Parathyroid adenoma (tissue), 2 donors: ENCODE measurements at regions not wholly inside any gene's neighbourhood (a gene's known extent, or its start where the extent isn't known, plus 50 kb on each side); places are given as distances from the start of the nearest gene placed in this dataset.
"Not testable (repeated sequence)": the region's sequence is repeated elsewhere in the genome, so short reads cannot be mapped to it uniquely, and the experiment has no call there.

Experiments used
- H2AFZ ChIP-seq: fragments of 300-600 bp; sonication (generic); one replicate; pipeline ENCODE4 v1.7.0; 2017; ENCODE audit warnings: antibody characterized with exemption, mild to moderate bottlenecking
- H3K27ac ChIP-seq: fragments of 300-600 bp; sonication (generic); one replicate; pipeline ENCODE4 v1.7.0; 2017
- H3K27me3 ChIP-seq: fragments of 300-600 bp; sonication (generic); one replicate; pipeline ENCODE4 v1.7.0; 2017; ENCODE audit warnings: low read length; ENCODE audit not compliant: control insufficient read depth, insufficient read depth
- H3K36me3 ChIP-seq: fragments of 300-600 bp; sonication (generic); one replicate; pipeline ENCODE4 v1.7.0; 2017; ENCODE audit warnings: low read length; ENCODE audit not compliant: control insufficient read depth, insufficient read depth
- H3K4me1 ChIP-seq: fragments of 300-600 bp; sonication (generic); one replicate; pipeline ENCODE4 v1.7.0; 2017; ENCODE audit warnings: control low read depth
- H3K4me2 ChIP-seq: fragments of 300-600 bp; sonication (generic); one replicate; pipeline ENCODE4 v1.7.0; 2017; ENCODE audit warnings: low read length
- H3K4me3 ChIP-seq: fragments of 300-600 bp; sonication (generic); one replicate; pipeline ENCODE4 v1.7.0; 2017; ENCODE audit warnings: low read depth, low read length
- H3K79me2 ChIP-seq: fragments of 300-600 bp; sonication (generic); one replicate; pipeline ENCODE4 v1.7.0; 2017; ENCODE audit warnings: control low read depth
- H3K9ac ChIP-seq: fragments of 300-600 bp; sonication (generic); one replicate; pipeline ENCODE4 v1.7.0; 2017; ENCODE audit warnings: mild to moderate bottlenecking
- H3K9me3 ChIP-seq: fragments of 300-600 bp; sonication (generic); one replicate; pipeline ENCODE4 v1.7.0; 2017; ENCODE audit warnings: low read length; ENCODE audit not compliant: control insufficient read depth
- TF ChIP-seq, protein P1 (sequence below): fragments of 300-600 bp; sonication (generic); IDR thresholded peaks from one replicate; pipeline ENCODE4 v1.7.0; 2017; ENCODE audit warnings: antibody characterized with exemption, mild to moderate bottlenecking
- donor health status: primary hyperparathyroidism.

DNA sequence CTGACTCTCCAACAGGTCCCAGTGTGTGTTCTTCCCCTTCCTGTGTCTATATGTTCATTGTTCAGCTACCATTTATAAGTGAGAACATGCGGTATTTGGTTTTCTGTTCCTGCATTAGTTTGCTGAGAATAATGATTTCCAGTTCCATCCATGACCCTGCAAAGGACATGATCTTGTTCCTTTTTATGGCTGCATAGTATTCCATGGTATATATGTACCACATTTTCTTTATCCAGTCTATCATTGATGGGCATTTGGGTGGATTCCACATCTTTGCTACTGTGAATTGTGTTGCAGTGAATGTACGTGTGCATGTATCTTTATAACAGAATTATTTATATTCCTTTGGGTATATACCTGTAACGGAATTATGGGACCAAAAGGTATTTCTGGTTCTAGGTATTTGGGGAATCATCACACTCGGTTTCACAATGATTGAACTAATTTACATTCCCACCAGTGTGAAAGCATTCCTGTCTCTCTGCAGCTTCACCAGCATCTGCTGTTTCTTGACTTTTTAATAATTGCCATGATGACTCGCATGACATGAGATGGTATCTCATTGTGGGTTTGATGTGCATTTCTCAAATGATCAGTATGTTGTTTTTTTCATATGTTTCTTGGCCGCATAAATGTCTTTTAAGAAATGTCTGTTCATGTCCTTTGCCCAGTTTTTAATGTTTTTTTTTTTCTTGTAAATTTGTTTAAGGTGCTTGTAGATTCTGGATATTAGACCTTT, 60.2 kb downstream of the LSMEM1 start:
- TF ChIP-seq, protein P1, sequence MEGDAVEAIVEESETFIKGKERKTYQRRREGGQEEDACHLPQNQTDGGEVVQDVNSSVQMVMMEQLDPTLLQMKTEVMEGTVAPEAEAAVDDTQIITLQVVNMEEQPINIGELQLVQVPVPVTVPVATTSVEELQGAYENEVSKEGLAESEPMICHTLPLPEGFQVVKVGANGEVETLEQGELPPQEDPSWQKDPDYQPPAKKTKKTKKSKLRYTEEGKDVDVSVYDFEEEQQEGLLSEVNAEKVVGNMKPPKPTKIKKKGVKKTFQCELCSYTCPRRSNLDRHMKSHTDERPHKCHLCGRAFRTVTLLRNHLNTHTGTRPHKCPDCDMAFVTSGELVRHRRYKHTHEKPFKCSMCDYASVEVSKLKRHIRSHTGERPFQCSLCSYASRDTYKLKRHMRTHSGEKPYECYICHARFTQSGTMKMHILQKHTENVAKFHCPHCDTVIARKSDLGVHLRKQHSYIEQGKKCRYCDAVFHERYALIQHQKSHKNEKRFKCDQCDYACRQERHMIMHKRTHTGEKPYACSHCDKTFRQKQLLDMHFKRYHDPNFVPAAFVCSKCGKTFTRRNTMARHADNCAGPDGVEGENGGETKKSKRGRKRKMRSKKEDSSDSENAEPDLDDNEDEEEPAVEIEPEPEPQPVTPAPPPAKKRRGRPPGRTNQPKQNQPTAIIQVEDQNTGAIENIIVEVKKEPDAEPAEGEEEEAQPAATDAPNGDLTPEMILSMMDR, result no peak
- Histone ChIP-seq H3K79me2 (no peaks in the 10 kb centered on the region), H3K27ac (no peak overlapping the region), H3K9me3 (no peaks in the 10 kb centered on the region), H3K9ac (no peak overlapping the region), H3K4me1 (no peaks in the 10 kb centered on the region), H3K27me3 (no peaks in the 10 kb centered on the region), H3K4me2 (no peak overlapping the region), H3K36me3 (no peaks in the 10 kb centered on the region), H2AFZ (no peak overlapping the region), H3K4me3 (no peak overlapping the region)

DNA sequence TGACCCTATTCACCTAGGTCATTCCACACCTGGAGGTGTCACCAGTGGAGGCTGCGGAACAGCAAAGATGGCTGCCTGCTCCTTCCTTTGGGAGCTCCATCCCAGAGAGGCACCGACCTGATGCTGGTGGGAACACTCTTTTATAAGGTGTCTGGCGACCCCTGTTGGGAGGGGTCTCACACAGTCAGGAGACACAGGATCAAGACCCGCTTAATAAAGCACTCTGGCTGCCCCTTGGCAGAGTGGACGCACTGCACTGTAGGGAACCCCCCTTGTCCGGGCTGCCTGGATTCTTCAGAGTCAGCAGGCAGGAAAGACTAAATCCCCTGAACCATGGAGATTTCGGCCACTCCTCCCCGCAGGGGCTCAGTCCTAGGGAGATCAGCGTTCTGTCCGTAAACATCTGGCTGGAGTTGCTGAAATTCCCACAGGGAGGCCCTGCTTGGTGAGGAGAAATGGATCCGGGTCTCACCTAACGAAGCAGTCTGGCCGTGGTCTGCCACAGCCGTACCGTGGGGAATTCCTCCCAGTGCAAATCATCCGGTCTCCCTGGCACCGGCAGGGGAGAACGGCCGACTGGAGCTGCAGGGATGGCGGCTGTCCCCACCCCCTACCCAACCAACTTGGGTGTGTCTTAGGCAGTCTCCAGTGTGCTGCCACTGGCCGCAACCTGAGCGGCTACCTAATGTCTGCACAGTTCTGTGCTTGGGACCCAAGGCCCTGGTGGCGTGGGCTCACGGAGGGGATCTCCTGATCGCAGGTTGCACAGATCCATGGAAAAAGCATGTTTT, 66.1 kb downstream of the LSMEM1 start:
- H3K36me3 ChIP-seq, result no peaks in the 10 kb centered on the region
- H3K27ac ChIP-seq, result no peak overlapping the region
- no peak overlapping the region for H3K4me2 ChIP-seq
- no peaks in the 10 kb centered on the region for H3K4me1 ChIP-seq
- H3K9me3 ChIP-seq, result no peaks in the 10 kb centered on the region
- no peak overlapping the region for H3K9ac ChIP-seq
- no peaks in the 10 kb centered on the region for H3K79me2 ChIP-seq
- TF ChIP-seq, protein P1, result no peak
- H3K4me3 ChIP-seq, result no peak overlapping the region
- no peak overlapping the region for H2AFZ ChIP-seq
- no peaks in the 10 kb centered on the region for H3K27me3 ChIP-seq

DNA sequence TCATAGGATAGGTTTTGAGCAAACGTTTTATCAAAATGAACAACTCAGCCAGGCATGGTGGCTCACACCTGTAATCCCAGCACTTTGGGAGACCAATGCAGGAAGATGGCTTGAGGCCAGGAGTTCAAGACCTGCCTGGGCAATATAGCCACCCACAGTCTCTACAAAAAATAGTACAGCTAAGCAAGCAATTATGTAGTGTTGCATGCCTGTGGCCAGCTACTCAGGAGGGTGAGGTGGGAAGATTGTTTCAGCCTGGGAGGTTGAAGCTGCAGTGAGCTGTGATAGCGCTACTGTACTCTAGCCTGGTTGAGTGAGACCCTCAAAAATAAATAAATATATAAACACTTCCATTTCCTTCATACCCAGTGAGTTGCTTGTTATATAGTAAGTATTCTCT, 67.1 kb downstream of the LSMEM1 start:
- H3K4me3 ChIP-seq, result no peak overlapping the region
- H3K4me1 ChIP-seq, result no peaks in the 10 kb centered on the region
- no peak overlapping the region for H3K9ac ChIP-seq
- H3K36me3 ChIP-seq, result no peaks in the 10 kb centered on the region
- H3K27ac ChIP-seq, result no peak overlapping the region
- no peaks in the 10 kb centered on the region for H3K27me3 ChIP-seq
- TF ChIP-seq, protein P1, result no peak
- H3K9me3 ChIP-seq, result no peaks in the 10 kb centered on the region
- no peak overlapping the region for H3K4me2 ChIP-seq
- no peaks in the 10 kb centered on the region for H3K79me2 ChIP-seq
- H2AFZ ChIP-seq, result no peak overlapping the region

DNA sequence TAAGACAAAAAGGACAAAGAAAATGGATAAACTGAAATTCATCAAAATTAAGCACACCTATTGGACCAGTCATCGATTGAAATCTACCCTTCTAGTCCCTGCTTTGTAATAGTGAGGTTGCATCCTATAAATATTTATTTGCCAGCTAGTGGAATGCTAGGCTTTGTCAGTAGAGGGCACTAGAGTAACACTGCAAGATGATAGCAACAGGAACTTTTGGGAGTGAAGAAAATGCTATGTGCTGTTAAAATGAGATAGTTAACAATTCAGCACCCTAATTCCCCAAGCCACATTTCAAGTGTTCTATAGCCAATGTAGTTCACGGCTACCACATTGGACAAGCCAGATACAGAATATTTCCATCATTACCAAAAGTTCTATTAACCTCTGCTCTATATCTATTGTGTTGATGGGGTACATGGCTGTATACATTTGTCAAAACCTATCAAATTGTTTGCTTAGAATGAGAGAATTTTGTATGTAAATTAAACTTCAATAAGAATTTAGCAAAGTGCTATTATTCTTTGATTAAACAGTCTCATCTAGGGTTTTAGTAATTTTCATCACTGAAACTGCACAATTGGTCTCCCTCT, 69.8 kb downstream of the LSMEM1 start:
- Histone ChIP-seq H2AFZ (no peak overlapping the region), H3K9me3 (no peaks in the 10 kb centered on the region), H3K27me3 (no peaks in the 10 kb centered on the region), H3K79me2 (no peaks in the 10 kb centered on the region), H3K4me2 (no peak overlapping the region), H3K4me3 (no peak overlapping the region), H3K27ac (no peak overlapping the region), H3K4me1 (no peaks in the 10 kb centered on the region), H3K36me3 (no peaks in the 10 kb centered on the region), H3K9ac (no peak overlapping the region)
- TF ChIP-seq, protein P1, result peak; percentile 78

DNA sequence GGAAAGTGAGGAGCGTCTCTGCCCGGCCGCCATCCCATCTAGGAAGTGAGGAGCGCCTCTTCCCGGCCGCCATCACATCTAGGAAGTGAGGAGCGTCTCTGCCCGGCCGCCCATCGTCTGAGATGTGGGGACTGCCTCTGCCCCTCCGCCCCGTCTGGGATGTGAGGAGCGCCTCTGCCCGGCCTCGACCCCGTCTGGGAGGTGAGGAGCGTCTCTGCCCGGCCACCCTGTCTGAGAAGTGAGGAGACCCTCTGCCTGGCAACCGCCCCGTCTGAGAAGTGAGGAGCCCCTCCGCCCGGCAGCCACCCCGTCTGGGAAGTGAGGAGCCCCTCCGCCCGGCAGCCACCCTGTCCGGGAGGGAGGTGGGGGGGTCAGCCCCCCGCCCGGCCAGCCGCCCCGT, 70.7 kb downstream of the LSMEM1 start:
- not testable (repeated sequence) for H3K9me3 ChIP-seq, H3K4me1 ChIP-seq, H3K4me2 ChIP-seq, H3K36me3 ChIP-seq, H3K27me3 ChIP-seq, H2AFZ ChIP-seq, H3K9ac ChIP-seq, H3K4me3 ChIP-seq, H3K79me2 ChIP-seq, H3K27ac ChIP-seq
